Osteoblast (primary cell): ENCODE measurements at regions not wholly inside any gene's neighbourhood (a gene's known extent, or its start where the extent isn't known, plus 50 kb on each side); places are given as distances from the start of the nearest gene placed in this dataset.

Experiments used
- DNase-seq: peaks from one replicate; pipeline ENCODE4 v3.0.0; 2011; ENCODE audit warnings: low spot score, mixed read lengths; ENCODE audit not compliant: insufficient read length; ENCODE audit errors: missing footprints
- H2AFZ ChIP-seq: 2 replicates; pipeline ENCODE4 v1.6.0; 2011; ENCODE audit warnings: mild to moderate bottlenecking, low read length
- H3K27ac ChIP-seq: 2 replicates; pipeline ENCODE4 v1.5.1; 2011; ENCODE audit warnings: mild to moderate bottlenecking, low read depth, low read length, moderate library complexity
- H3K27me3 ChIP-seq: 2 replicates; pipeline ENCODE4 v1.6.0; 2012; ENCODE audit warnings: mild to moderate bottlenecking, control low read depth, inconsistent platforms, low read length, moderate library complexity; ENCODE audit not compliant: insufficient read depth
- H3K36me3 ChIP-seq: 2 replicates; pipeline ENCODE4 v1.5.1; 2011; ENCODE audit warnings: mild to moderate bottlenecking, low read length, control low read depth, moderate library complexity; ENCODE audit not compliant: insufficient read depth
- H3K4me1 ChIP-seq: 2 replicates; pipeline ENCODE4 v1.5.1; 2011; ENCODE audit warnings: mild to moderate bottlenecking, low read length, control low read depth, moderate library complexity; ENCODE audit not compliant: insufficient read depth
- H3K4me2 ChIP-seq: 2 replicates; pipeline ENCODE4 v1.6.0; 2011; ENCODE audit warnings: mild to moderate bottlenecking, low read length; ENCODE audit not compliant: insufficient read depth
- H3K4me3 ChIP-seq: fragments of 200-600 bp; sonication (generic); 3 replicates; pipeline ENCODE4 v1.5.1; 2012; ENCODE audit warnings: mild to moderate bottlenecking, low read length, inconsistent platforms; ENCODE audit not compliant: insufficient read depth
- H3K79me2 ChIP-seq: 2 replicates; pipeline ENCODE4 v1.6.0; 2012; ENCODE audit warnings: mild to moderate bottlenecking, low read length, control low read depth, inconsistent platforms; ENCODE audit not compliant: insufficient read depth
- H3K9me3 ChIP-seq: 2 replicates; pipeline ENCODE4 v1.5.1; 2011; ENCODE audit warnings: low read depth, low read length, control low read depth
- H4K20me1 ChIP-seq: 2 replicates; pipeline ENCODE4 v1.6.0; 2012; ENCODE audit warnings: mild to moderate bottlenecking, low read length, control low read depth; ENCODE audit not compliant: insufficient read depth
- TF ChIP-seq, protein P1 (sequence below): IDR thresholded peaks from 2 replicates; pipeline ENCODE4 v1.5.1; 2011; ENCODE audit warnings: mild to moderate bottlenecking, low read depth, low read length, moderate library complexity; ENCODE audit errors: extremely low read depth

DNA sequence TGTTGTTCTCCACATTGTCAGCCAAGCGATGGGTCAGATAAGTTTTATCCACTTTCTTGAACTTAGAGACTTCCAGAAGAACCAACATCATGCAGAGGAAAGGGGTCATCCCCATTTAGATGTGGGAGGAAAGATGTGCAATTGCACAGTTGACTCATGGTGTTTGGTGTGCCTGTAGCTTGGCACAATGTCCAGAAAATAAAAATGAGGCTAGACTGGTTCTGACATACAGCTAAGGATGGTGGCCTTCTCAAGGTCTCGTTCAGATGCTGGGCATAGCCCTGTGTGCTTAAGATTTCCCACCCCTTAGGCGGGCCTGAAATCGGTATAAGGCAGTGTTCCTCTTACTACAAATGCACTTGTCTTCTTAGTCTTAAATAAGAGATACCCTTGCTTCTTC lies 101.1 kb downstream of the PCDH7 start:
- TF ChIP-seq, protein P1, sequence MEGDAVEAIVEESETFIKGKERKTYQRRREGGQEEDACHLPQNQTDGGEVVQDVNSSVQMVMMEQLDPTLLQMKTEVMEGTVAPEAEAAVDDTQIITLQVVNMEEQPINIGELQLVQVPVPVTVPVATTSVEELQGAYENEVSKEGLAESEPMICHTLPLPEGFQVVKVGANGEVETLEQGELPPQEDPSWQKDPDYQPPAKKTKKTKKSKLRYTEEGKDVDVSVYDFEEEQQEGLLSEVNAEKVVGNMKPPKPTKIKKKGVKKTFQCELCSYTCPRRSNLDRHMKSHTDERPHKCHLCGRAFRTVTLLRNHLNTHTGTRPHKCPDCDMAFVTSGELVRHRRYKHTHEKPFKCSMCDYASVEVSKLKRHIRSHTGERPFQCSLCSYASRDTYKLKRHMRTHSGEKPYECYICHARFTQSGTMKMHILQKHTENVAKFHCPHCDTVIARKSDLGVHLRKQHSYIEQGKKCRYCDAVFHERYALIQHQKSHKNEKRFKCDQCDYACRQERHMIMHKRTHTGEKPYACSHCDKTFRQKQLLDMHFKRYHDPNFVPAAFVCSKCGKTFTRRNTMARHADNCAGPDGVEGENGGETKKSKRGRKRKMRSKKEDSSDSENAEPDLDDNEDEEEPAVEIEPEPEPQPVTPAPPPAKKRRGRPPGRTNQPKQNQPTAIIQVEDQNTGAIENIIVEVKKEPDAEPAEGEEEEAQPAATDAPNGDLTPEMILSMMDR, result no peak
- no peaks in the 10 kb centered on the region for H4K20me1 ChIP-seq
- no peak for DNase-seq
- no peaks in the 10 kb centered on the region for H3K36me3 ChIP-seq
- no peak overlapping the region for H2AFZ ChIP-seq
- no peaks in the 10 kb centered on the region for H3K4me1 ChIP-seq
- no peak overlapping the region for H3K27ac ChIP-seq
- no peaks in the 10 kb centered on the region for H3K27me3 ChIP-seq
- no peak overlapping the region for H3K4me3 ChIP-seq
- no peaks in the 10 kb centered on the region for H3K79me2 ChIP-seq
- H3K4me2 ChIP-seq, result no peak overlapping the region
- H3K9me3 ChIP-seq, result no peaks in the 10 kb centered on the region

DNA sequence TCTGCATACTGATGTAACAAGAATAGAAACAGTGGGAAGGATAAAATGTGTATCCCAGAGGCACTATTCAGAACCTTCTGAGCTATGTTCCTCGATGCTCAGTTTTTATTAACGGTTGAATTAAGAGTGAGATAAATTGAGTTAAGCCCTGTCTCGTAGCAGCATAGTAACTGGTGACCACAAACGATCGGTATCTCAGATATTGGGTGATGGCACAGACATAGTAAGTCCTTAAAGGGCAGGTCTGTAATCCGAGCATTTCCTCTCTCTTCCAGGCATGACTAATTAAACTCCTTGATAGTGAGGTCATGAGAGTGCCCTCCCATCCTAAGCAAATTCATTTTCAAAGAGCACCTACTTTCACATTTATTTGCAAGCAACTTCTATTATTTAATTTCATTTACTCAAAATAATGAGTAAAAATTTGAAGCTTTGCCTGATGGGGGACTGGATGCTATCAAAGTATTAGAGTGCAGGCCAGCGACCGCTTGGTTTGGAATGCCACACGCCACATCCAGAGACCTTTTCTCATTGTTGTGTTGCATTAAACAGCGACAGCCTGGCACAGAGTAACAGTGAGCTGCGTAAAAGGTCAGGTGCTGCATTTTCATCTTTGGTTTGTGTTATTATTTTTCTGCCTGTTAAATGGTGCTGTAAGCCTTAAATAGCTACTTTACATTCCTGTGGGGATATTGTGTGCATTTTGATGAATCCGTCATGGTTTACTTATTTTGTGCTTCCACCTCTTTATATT lies 101.9 kb downstream of the PCDH7 start:
- Histone ChIP-seq H3K27ac (no peak overlapping the region), H3K79me2 (no peaks in the 10 kb centered on the region), H2AFZ (no peak overlapping the region), H3K27me3 (no peaks in the 10 kb centered on the region), H3K36me3 (no peaks in the 10 kb centered on the region), H3K9me3 (no peaks in the 10 kb centered on the region), H3K4me2 (no peak overlapping the region), H3K4me3 (no peak overlapping the region), H3K4me1 (no peaks in the 10 kb centered on the region), H4K20me1 (no peaks in the 10 kb centered on the region)
- no peak for DNase-seq
- TF ChIP-seq, protein P1, result no peak

DNA sequence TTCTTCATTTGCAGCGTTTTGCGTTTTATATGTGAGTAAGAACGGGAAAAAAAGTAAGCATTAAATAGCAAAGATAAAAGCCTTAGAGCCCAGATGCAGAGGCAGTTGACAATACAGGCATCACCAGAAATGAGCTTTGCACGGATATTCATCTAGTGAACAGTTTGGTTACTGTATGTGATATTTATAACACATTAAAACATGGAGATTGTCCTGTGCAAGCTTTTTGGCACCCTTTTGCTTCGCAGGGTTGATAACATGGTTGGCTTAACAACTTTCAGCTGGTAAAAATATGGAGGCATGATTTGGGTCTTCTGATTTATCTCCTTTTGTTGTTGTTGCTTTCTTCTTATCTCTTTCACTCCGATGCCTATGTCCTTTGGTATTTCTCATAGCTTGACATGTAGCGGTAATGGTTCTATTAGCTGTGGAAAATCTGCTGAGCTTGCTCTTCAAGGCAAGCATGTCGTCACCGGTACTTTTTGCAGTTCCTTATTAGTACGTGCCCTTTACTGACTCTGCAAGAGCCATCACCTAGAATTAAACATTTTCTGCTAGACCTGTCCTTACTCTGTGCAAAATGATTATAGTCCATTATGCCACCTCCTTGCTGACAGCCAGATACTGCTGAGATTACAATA lies 102.9 kb downstream of the PCDH7 start:
- H3K4me2 ChIP-seq, result no peak overlapping the region
- no peaks in the 10 kb centered on the region for H3K79me2 ChIP-seq
- no peak overlapping the region for H2AFZ ChIP-seq
- TF ChIP-seq, protein P1, result no peak
- no peaks in the 10 kb centered on the region for H3K4me1 ChIP-seq
- no peak overlapping the region for H3K4me3 ChIP-seq
- no peaks in the 10 kb centered on the region for H3K9me3 ChIP-seq
- H3K27ac ChIP-seq, result no peak overlapping the region
- no peaks in the 10 kb centered on the region for H3K36me3 ChIP-seq
- DNase-seq, result no peak
- H3K27me3 ChIP-seq, result no peaks in the 10 kb centered on the region
- no peaks in the 10 kb centered on the region for H4K20me1 ChIP-seq

DNA sequence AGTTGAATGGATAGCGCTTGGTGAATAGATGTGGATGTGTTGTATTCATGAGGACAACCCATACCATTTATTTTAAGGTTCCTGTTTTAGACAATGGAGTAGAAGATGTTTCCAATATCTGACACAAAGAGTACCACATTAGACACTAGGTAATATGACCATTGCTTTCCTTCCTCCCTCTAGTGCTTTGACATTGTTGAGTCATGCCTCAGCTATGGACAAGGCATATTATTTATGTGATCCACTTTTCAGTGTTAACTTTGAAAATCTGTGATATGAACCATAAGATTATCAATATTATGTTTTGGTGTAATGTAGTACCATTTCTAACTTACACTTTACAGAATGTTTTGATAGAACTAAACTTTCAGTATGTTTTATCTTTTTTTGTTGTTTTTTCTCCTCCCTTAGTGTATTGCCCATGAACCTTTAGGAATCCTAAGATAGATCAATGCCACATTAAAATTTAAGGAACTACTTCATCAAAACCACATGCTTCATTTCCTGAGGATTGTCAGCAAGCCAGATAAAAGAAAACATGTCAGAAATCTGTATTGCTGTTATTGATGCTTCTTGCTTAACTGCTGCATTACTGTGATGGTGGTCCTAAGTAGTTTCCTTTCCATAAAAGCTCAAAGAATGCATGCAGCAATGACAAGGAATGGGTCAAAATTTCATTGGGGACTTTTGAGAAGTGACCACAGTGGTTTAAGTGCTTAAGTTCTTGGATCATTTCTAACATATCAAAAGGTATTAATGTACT lies 105.0 kb downstream of the PCDH7 start:
- TF ChIP-seq, protein P1, result no peak
- Histone ChIP-seq H3K4me1 (no peaks in the 10 kb centered on the region), H3K79me2 (no peaks in the 10 kb centered on the region), H3K4me2 (no peak overlapping the region), H3K27me3 (no peaks in the 10 kb centered on the region), H2AFZ (no peak overlapping the region), H3K9me3 (no peaks in the 10 kb centered on the region), H4K20me1 (no peaks in the 10 kb centered on the region), H3K4me3 (no peak overlapping the region), H3K36me3 (no peaks in the 10 kb centered on the region), H3K27ac (no peak overlapping the region)
- no peak for DNase-seq
